HG02852 (cell line): ENCODE measurements at regions not wholly inside any gene's neighbourhood (a gene's known extent, or its start where the extent isn't known, plus 50 kb on each side); places are given as distances from the start of the nearest gene placed in this dataset.

ENCODE experiments used
- ATAC-seq: cut with Tn5 transposase; IDR thresholded peaks from one replicate; pipeline ENCODE4 v1.9.1; 2021; ENCODE audit warnings: mild to moderate bottlenecking, moderate library complexity; ENCODE audit not compliant: unreplicated experiment

DNA sequence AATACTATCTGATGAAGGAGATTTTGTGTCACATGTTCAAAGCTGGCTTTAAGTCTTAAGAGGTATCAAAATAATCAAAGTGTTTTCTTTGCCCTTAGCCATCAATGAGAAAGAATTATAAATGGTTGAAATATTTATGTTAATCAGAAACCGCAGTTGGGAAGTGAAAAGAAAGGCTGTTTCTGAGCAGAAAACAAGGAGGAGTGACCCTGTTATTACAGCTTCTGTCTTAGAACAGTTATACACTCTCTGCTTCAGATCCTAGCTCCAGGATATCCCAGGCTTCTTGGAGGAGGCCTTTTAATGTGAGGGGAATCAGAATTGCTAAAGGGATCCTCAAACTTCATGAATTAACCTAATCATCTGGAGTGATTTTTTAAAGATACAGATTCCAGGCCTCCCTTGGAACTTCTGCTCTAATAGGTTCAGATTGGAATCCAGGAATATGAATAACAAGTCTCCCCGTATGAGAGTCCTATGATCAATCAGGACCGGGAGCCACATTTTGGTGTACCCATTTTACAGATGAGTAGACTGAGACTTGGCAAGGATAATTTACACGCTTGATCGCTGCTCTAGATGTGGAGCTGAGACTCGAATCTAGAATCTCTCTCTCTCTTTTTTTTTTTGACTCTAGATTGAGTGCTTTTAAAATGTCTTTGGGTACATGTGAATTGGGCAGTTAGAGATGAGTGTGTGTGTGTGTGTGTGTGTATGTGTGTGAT is 50.8 kb upstream of the JAG1 start:
- ATAC-seq: no peak

DNA sequence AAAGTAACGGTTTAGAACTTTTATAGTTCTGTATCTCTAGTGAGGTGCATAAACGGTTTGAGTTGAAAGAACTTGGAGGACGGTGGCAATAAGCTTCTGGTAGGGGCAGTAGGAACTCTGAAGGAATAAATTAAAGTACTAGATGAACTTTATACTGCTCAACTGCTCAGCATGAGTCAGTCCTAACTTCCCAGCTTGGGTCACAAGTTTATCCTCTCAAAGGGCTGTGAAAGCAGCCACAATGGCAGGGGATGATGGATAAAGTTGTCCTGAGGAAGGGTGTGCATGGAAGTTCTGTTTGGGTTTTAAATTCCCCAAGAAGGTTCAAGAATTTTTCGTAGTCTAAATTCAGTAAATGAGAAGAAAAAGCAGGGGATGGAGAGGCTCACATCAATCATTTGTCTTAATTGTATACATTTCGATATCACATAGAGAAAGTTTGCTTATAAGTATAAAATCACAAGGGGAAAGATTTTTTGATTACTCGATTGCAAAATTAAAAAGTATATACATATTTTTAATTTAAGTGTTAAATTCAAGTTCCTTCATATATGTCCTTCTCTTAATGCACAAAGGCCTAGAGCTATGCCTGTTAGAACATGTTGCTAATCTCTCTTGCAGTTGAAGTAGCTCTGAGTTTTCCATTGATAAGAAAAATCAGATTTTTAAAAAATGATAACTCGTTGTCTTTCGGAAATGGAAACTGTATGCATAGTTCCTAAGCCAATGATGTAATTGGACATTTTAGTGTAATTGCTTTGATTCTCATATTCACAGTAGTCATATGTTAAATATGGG is 55.3 kb upstream of the JAG1 start:
- ATAC-seq: no peak

DNA sequence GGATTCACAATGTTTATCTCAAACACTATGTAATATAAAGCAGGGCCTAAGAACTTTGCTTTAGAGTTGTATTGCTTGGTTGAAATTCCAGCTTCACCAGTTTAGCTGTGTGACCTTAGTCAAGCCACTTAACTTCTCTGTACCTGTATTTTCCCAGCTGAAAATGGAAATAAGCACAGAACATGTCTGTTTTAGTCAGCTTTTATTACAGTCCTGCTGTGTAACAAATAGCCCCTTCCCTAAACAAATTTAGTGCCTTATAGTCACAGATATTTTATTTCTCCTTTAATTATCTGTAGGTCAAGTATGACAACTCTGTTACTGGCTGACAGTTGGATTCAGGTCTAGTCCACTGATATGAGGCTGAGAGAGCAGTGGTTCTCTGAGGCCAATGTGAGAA is 56.0 kb upstream of the JAG1 start:
- no peak for ATAC-seq

DNA sequence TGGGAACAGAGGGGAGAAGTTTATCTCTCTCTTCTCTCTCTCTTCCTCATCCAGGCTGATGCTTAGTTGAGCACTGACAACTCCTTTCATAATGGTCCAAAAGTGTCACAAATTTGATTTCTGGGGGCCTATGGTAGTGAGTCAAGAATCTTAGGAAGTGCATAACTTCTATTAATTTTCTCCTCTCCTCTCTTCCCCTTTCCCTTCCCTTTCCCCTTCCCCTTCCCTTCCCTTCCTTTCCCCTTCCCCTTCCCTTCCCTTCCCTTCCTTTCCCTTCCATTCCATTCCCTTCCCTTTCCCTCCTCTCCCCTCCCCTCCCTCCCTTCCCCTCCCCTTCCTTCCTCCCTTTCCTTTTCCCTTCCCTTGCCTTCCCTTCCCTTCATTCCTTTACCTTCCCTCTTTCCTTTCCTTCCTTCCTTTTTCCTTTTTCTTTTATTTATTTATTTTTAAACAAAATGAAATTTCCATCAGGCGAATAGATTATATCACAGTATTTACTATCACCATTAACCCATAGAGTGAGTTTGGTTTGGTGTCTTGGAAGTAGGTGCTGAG is 56.9 kb upstream of the JAG1 start:
- no peak for ATAC-seq

DNA sequence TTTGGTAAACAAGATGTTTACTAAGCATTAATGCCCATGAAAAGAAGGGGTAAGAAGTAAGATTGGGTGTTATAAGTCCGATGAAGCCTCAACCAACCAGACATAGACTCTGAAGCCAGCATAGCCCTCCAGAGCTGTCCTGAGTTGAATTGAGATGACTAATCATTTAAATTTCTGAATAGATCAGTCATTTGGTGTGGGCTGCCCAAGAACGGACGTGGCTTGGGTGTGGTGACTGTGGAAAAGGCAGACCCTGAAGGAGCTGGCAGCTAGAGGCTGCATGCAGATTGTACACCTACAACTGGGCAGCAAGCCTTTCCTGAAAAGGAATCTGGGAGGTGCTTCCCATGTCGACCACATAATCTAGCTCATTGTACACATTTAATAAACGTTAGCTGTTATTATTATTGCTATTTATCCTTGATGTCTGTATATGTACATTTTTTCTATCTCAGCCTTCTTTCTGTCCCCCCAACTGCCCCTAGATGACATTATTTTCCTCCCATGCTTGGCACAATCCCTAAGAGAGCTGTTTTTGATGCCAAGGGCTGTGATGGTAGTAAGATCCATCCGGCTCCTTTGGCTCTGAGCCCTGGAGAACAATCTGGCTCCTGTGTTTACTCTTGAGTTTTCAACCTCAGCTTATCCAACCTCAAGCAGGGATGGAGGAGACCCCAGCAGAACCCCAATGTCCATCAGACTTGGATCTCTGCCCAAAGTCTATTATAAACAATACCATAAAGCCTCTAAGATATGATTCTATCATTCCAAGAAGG is 57.6 kb upstream of the JAG1 start:
- no peak for ATAC-seq

DNA sequence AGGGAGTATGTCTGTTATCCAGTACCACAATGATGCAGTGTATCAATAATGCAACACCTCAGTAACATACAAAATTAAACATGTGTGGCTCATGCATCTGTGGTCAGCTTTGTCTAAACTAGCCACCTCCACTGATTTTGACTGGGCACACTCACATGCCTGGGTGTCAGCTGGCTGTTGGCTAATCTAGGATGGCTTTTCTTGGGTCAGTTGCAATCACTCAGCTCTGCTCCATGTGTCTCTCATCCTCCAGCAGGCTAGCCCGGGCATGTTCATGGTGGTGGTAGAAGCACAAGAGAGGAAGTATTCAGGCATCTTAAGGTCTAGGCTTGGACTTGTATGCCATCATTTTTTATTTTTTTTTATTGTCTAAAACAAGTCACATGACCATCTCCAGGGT is 59.3 kb upstream of the JAG1 start:
- no peak for ATAC-seq

DNA sequence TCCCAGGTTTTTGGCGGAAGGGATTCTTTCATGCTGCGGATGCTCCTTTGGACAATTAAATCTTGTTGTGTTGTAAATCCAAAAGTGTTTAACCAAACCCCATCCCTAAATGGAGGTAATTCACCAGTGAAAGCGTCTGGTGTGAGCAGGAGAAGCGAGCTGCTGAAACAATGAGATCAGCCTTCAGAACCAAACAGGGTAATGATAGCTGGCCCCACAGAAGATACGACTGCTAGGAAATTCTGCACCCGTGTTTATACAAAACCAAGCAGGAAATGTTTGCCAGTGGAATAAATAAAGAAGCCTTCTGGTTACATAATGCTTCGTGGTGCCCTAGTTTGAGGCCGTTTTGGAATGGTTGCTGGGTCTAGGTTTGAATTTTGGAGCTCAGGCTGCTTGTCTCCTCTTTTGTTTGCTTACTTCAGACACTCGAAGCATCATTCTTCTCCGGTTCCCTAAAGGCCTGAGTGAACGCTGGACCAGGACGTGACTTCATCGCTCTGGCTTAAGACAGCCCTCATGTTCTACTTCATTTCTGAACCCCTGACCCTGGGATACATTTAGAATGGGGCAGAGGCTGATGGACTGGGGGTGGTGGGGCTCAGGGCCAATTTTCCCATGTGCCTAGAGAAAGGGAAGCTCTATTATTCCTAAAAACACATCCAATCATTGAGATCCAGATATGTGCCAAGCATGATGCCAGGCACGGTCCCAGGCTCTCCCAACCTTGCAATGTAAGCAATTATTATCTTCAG is 61.6 kb upstream of the JAG1 start:
- ATAC-seq: no peak

DNA sequence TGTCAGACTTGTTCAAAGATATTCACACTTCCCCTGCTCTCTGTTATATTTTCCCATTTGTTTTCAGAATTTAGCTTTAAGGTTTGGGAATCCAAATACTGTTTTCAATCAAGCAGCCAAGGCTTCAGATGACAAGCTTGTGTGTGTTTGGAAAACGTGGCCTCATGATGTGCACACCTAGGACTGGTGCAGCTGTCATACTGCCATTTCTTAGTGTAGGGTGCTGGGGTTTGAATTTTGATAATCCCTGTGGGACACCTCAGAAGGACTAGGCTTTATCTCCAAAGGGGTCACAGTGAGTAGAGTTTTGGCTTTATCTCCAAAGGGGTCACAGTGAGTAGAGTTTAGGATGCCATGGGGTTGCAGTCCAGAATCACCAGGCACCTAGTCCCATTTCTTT is 65.3 kb upstream of the JAG1 start:
- ATAC-seq: no peak

DNA sequence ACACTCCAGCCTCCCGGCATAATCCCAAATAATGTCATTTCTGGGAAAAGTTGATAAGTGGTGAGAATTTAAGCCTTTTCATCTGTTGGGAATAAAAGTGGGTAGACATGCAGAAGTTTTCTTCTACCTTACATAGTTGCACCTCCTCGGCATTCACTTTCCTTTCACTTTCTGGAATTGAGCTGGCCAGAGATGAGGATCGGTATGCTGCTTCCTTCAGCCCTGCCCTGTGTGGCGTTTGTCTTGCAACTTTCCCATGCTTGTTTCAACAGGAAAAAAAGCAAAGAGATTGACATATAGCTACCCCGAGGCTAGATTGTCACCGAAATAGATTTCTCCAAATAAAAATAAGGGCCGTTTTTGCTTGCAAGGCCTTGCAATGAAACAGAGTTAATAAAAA is 65.8 kb upstream of the JAG1 start:
- no peak for ATAC-seq

DNA sequence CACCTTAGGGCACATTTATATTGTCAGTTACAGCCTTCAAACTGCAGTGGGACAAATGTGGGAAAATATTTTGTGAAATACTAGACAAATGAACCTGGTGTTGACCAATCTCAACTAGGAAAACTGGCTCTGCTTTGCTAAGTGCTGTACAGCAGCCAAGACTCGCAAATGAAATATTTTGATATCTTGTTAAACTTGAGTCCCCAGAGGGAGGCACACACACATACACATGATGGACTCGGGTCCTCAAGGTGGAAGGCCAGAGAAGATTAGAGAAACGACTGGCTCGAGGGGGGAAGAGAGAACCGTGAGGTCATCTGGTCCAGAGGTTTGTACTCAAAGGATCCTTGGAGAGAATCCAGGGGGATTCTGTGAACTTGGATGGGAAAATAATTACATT is 67.3 kb upstream of the JAG1 start:
- ATAC-seq: no peak

DNA sequence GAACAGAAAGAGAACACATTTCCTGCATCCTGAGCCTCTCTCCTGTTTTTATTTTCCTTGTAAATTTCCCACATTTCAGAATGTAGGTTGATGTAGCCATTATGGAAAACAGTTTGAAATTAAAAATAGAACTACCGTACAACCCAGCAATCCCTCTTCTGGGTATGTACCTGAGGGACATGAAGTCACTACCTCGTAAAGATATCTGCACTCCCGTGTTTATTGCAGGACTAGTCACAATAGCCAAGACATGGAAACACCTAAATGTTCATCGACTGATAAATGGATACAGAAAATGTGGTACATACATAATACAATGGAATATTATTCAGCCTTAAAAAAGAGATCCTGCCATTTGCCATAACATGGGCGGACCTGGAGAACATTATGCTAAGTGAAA is 72.0 kb upstream of the JAG1 start:
- no peak for ATAC-seq

DNA sequence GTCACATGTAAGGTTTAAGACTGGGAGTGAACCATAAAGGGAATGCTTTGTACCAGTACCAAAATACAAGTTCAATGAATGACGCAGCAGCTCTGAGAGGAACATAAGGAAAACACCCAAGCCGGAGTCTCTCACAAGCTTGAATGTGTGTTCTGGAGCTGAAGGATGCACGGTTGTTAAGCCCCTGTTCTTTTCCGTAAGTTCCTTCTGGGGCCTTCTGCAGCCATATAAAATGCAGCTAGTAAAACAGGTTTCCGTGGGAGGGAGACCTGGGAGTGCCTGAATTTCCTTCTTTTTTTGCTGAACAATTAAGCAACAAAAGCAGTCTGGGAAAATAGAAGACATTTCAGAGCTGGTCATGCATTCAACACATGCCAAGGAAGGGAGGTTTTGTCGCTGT is 73.2 kb upstream of the JAG1 start:
- ATAC-seq: no peak

DNA sequence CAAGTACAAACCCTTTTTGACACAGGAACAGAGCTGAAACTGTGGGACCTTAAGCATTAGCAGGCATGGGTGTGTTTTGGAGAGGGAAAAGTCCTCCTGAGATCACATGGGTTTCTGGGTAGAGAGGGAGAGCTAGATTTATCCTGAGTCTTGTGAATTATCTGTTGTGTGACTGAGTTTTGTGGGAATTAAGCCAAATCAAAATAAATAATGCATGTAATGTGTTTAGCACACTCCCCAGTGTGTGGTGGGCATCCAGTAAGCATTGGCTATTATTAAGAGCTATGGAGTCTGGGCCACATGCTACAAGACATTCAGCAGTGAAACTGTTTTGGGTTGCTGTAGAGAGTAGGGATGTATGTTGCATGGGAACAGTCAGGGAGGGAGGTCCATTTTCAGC is 75.3 kb upstream of the JAG1 start:
- no peak for ATAC-seq

DNA sequence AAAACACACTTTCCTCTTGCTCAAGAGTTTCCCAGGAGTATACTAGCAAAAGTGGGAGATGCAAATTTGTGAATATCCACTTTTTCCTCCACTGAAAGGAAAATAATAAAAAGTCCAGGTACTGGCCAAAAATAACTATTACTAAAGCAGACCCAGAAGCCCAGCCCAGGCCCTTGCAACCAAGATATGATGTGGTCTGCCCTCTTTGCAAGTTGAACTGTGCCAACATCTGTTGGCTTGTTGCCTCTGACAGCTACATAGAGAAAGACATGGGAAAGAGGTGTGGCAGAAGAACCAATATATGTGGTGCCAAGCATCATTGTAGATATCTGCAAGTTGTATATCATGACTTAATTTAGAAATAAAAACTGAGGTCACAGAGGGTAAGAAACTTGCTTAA is 78.4 kb upstream of the JAG1 start:
- no peak for ATAC-seq

DNA sequence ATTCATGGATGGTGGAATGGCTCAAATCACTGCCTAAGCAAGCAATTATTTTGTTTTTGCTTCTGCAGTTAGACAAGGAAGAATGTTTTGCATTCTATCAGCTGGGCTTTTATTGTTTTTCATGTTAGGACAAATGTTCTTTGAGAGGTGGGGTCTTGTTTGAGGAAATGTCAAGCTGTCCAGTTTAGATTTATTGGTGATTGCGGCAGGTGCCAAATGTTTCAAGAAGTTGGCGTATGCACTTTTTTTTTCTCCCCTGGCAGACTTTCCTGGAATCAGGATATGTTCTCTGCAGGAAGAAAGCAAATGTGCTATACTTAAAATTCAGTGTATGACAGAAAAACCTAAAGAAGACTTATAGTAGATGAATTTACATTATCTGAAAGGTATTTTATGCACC is 81.0 kb upstream of the JAG1 start:
- no peak for ATAC-seq

DNA sequence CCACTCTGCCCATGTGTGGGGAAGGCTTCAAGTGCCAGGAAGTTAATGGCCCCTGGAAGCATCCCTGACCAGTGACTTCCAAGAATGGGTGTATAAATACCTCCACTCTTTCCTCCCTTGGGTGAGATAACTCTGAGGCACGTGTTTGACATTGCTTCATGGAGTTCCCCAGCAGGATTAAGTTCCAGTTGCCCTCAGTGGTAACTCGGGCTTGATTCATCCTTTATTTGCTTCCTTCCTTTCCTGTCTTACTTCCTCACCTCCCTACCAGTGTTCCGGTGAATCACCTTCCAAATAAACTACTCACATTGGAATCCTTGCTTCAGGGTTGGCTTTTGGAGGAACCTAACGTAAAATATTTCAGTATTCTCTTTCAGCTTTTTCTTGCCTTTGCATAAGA is 84.6 kb upstream of the JAG1 start:
- ATAC-seq: no peak

DNA sequence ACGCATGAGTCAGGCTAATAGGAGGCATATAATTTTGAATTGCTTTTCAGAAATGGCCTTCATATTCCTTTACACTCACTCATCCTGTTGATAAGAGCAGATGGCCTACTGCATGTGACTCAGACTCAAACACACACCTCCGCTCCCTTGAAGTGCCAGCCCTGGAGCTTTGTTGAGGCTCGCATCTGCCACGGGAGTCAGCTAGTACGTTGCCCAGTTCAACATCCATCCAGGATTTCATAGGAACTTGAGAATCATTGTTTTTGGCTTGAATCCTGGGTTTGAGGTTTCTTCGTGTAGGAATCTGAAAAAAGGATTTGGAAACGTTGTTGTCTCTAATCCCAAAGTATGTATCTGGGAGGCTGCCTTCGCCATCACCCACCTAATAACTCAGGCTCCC is 87.4 kb upstream of the JAG1 start:
- no peak for ATAC-seq

DNA sequence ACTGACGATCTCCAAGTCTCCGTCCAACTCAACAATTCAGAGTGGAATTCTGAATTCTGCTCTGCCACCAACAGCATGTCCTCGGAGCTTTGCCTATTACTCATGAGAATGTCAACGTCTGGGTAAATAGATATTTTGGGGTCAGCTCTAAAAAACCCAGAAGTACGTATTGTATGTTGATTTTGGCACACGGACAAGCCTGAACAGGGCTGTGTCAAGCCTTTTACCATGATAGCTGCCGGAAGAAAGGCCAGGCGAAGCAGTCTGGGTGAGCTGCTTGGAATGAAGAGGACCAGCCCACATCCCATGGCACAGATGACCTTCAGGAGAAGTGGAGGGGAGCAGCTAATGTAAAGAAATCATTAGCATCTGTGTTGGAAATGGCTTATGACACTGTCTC is 88.0 kb upstream of the JAG1 start:
- no peak for ATAC-seq

DNA sequence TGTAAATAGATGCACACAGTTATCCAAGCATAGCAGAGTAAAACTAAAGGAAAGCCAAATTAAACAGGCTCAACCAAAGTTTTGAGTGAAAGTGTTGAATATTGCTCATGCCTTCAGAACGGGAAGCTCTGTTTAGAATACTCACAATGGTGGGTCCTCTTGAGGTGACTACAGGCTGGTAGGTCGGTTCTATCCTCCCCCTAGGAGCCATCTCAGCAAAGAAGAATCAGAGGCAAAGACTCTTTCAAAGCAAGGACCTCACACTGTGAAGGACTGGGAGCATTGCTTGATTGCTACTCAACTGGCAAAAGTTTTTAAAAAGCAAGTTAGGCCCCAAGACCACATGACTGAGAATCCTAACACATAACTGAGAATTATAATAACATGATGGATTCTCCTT is 88.4 kb upstream of the JAG1 start:
- no peak for ATAC-seq

DNA sequence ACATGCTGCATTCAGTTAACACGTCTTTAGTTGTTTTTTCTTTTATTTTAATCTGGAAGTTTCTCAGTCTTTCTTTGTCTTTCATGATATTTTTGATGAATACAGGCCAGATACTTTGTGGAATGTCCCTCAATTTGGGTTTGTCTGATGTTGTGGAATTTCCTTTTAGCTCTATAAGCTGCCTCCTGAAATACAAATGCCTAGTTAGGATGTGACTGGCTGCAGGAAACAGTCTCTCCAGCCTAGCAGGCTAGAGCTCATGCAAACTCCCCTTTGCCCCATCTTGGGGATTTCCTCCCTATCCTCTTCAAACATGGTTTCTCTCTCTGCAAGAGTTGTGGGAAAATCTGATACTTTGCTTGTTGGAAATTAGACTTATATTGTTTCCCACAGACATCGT is 89.3 kb upstream of the JAG1 start:
- ATAC-seq: no peak

DNA sequence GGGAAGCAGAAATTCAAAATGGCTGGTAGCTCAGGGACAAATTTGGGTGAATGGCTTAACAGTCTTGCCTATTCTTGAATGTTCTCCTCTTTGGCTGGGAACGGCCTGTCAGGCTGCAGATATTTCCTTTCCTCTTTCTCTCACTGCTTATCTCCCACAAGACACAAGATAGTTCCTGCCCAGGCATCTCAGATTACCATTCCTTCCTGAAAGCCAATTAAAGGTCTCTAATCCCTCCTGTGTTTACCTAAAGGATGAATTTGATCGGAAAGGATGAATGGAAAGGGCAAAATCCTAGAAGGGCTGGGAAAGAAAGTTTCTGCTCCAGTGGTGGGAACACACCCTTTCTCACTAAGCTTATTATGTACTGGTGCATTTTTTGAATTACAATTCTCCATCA is 95.9 kb upstream of the JAG1 start:
- no peak for ATAC-seq
